ENCODE measurements at regions not wholly inside any gene's neighbourhood (a gene's known extent, or its start where the extent isn't known, plus 50 kb on each side); places are given as distances from the start of the nearest gene placed in this dataset.
A peak's percentile ranks its signal among the peaks of the same experiment; 100 is the strongest.

DNA sequence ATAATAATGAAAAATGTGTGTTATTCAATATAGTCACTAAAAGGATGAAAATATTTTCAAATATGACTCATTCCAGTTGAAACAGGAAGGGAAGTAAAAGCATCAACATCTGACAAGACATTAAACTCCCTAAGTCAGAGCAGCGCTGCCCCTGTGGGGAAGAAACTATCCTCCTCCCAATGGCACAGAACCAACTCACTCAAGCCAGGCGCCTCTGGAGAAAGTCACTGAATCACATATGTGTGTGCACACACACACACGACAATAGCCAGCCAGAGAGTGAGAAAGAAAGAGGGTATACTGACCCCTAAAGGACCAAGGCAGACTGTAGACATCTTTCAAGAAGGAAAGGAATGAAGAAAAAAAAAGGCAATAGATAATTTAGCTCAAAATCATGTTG is 126.9 kb downstream of the SETD4 start:
- no peak for DNase-seq

- DNase-seq = peak; percentile 29 to 38
Observed at GRCh38 chr21:35932232-35932911, 128.0 kb downstream of the SETD4 start.

DNA sequence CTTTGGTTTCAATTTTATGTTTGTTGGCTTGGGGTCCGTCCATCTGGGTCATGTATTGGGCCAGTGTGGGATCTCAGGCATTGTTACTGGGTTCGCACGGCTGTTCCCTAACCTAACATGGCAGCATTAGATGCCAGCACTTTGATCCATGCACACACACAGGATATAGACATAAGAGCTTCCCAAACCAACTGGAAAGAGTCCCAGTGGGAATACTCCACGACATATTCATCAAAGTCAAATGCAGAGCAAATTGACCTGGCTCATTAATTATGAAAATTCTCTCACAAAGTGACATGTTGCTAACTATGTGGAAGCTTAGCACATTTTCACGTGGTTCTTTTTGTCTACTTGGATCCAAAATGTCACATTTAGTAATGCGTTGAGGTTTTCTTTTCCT is 130.4 kb downstream of the SETD4 start:
- DNase-seq = no peak

DNA sequence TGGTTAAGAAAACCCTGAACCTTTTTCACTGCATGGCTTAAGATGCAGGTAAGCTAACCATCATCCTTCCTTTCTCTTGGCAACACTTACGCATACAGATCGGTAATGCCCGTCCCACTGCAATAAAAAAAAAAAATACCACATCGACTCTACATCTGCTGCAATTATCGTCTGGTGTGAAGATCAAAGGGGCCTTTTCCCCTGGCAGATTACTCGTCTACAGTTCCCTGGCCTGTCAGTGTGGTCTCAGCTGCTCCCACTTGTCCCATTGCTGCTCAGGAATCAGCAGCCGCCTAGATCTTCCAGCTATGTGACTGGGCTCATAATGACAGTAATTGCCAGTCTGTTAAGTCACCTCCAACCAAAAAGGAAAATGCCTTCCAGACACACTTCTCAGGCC is 133.1 kb downstream of the SETD4 start:
- DNase-seq = no peak

DNA sequence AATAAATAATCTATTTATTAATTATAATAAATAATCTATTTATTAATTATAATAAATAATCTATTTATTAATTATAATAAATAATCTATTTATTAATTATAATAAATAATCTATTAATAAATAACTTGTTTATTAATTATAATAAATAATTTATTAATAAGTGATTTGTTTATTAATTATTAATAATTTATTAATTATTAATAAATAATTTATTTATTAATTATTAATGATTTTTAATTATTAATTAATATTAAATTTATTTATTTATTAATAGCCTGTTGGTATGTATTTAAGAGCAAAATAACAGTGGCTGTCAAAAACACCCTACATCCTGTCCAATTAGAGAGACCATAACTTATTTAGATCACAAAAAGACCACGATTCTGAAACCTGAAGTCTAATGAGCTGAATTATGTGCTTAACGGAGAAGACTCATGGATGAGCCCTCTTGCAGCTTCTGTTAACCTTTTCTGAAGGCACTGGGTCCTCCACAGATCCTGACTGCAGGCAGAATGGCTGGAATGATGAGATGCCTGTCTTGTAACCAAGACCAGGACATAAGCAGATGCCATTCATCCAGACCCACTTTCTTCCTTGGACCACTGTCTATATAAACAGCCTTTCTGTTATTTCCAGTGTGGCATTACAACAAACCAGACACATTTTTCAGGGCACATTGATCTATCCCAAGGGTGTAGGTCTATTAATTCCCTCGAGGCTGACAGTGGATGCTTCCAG is 134.2 kb downstream of the SETD4 start:
- no peak for DNase-seq

DNA sequence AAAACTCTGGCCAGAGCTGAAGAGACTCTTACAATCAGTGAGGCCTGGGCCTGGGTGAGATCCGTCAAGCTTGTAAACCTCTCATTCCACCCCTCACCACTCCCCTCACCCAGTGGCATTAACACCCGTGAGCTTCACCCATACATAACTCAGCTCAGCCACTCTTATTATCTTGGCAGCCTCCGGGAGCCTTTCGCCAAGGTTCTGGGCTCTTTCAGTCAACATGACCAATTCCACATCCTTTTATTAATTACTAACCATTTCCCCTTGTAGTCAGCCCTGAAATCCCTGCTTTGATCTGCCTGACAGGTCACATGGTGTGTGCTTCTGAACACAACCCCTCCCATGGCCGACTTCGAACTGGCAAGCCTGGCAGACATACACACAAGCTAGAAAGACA is 134.8 kb downstream of the SETD4 start:
- peak in 1 of 2 experiments; percentile 20 for DNase-seq

DNA sequence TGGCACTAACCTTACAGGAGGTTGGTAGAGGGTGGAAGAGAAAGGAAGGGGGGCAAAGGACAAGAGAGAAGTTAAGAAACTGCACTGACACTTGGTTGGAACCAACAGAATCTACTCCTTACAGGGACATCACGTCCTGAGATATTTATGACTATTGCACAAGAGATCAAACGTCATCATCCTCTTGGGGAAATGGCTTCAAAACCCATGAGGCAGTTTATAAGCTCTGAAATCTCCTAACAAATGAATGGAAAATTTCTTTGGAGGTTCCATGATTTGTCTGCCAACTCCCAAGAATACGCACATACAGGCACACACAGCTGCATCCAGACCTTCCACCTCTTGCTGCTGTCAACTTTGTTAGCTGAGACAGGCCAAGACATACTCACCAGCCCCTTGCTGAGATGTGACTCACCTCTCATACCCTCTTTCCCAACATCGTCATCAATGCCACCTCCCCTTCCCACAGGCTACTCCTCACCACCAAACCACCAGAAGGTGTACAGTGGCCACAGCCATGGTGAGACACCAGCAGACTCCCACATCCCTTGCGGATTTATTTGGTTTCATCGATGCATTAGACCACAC is 135.5 kb downstream of the SETD4 start:
- DNase-seq = peak; percentile 36 to 44

DNA sequence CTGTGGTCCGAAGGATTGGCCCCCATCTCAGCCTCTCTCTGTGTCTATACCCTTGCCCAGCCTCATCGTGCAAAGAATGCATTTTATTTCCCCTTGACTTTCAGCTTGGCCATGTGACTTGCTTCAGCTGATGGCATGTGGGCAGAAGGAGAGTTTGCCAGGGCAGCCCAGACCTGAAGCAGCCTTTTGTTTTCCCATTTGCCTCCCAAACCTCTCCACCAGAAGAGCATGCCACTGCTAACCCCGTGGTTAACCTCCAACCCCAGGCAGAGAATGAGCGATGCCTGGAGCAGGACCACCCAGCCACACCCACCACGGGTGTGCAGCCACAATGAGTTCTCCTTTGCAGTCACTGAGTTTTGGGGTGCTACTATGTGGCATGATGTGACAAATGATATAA is 136.4 kb downstream of the SETD4 start:
- no peak for DNase-seq

GRCh38 chr21:35922618-35923017 is 137.7 kb downstream of the SETD4 start:
- DNase-seq = no peak

DNA sequence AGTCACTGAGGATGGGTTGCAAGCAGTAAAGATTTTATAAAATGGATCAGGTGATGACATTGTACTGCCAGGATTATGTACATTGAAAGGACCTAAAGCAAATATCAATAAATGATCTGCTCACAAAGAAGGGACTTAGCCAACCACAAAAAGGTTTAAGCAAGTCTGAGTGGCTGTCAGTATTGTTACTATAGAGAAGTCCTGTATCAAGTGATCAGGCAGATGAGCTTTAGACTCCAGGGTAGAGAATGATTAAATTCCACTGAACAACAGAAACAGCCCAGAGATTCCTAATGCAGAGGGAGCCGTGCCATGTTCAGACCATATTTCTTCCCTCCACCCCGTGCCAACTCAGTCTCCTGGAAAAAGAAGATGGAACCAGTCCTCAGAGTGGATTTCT is 138.9 kb downstream of the SETD4 start:
- DNase-seq = no peak

DNA sequence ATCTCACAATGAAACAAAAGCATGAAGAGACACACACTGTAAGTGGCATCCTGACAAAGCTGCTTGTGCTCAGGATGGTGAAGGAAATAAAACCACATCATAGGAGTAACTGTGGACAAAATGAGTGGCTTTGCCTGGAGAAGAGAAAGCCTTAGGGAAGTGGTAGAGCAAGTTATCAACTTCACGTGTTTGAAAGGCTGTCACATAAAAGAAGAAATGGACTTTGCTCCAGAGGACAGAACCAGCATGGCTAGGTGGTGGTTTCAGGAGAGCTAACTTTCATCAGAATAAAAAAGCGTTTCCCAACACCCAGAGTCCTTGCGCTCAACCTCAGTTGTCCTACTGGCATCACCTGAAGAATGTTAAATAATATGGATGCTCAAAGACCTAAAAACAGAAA is 139.9 kb downstream of the SETD4 start:
- DNase-seq = no peak

- no peak for DNase-seq
Observed at GRCh38 chr21:35915030-35915429, 145.3 kb downstream of the SETD4 start.

DNA sequence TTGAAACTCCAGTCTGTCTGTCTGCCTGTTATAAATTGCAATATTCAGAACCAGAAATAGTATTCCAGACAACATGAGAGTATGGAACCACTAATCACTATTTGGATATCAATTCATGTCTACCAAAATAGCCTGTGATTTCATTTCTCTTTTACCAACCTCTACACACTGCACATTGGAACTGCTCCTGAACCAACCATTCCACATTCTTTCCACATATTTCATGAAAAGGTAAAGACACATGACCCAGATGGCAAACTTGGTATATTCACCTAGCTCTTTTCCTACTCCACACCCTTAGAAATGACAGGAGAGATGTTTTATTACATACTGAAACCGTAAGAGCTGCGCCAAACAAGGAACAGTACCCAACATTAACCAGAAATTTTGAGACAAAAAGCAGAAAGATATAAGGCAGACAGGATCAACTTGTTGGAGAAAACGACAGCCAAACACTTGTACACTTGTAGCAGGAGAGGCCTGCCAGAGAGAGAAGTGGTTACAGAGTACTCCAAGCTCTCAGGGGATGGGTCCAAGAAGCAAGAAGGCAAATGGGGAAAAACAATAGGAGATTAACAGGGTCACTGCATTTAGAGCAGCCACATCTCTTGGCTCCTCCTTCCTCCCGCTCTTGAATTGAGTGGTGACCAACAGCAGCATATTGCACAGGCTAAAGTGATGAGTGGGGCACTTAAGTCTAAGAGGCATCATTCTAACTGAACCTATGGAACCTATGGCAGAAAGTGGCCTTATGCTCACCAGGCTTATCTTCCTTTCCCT is 148.7 kb downstream of the SETD4 start:
- DNase-seq = no peak

DNA sequence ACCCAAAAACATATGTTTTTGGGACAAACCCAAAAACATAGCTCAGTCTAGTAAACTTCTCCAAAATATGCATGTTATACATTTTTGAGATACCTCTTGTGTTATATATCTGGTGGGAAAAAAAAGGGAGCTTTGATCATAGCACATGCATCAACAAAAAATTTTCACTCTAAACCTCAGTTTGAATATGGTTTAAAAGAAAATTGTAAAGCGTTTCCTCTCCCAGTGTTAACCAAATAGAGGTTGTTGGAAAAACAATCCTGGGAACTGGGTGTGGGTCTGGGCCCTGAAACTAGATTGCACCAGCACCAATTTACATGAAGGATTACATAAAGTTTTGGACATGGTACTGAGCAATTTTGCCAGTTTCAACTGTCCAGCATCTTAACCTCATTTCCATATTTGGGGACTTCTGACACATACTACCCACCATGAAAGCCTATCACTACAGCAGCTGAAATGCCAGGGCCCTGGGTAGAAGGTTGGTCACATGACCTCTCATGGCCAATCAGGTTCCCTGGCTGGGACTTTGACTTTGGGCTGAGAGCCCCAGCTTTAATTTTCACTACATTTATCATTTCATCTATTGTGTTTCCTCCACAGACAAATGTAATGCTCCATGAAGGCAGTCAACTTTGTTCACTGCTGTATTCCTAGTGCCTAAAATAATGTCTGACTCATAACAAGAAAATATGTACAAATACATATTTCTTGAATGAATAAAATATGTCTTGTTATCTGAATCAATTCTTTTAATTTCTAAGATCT is 150.7 kb downstream of the SETD4 start:
- DNase-seq = no peak

- DNase-seq = no peak
Observed at GRCh38 chr21:35908311-35909078, 151.8 kb downstream of the SETD4 start.

DNA sequence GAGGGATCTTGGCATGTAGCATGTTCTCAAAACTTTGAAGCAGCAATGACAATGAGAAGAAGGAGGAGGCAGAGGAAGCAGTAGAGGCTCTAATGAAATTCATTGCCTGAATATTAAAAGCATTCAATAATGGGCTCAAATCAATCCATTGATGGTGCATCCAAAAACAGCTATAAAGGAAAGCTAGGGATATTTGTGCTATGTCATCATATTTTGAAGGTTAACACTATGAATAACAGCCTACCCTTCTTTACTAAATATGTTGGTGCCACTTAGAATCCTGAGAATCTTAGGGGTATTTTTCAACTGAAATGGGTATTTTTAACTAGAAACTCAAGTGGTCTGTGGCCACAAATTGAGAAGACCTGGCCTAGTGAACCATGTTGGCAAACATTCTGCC is 153.7 kb downstream of the SETD4 start:
- DNase-seq = no peak

DNA sequence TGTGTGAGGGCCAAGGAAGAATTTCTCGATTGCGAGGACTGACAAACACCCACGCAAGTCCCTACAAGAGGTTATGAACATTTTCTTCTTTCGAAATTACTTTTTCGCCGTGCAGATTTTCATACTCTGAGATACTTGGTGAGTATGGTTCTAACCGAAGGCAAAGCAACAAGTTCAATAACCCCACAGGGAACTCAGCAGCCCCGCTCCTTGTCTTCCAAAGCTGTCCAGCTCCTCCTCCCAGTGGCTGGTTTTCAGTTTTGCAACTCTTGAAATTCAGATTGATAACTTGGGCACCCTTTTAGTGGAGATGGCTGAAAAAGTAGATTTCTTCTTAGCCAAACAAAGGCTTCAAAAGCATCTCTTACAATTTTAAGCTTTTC is 154.4 kb downstream of the SETD4 start:
- no peak for DNase-seq

GRCh38 chr21:35905096-35905962 is 155.0 kb downstream of the SETD4 start:
- DNase-seq = no peak

GRCh38 chr21:35900539-35900938 is 159.8 kb downstream of the SETD4 start:
- DNase-seq = no peak

DNA sequence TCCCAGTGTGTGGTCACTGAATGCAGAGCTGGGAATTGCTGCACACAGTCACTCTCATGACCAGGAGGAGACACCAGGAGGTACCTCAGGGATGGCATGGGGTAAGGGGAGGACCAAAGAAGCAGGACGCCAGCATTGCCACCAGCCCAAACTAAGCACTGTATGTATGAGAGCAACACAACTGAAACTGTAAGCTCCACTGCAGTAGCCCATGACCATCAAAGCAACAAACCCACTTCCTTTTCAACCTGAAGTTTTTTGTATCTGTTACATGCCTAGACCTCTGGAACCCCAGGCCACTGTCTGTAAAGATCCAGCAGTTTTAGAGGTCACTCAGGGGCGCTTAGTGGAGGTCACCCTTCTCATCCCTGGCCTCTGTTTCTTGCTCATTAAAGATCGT is 164.3 kb downstream of the SETD4 start:
- no peak for DNase-seq

DNA sequence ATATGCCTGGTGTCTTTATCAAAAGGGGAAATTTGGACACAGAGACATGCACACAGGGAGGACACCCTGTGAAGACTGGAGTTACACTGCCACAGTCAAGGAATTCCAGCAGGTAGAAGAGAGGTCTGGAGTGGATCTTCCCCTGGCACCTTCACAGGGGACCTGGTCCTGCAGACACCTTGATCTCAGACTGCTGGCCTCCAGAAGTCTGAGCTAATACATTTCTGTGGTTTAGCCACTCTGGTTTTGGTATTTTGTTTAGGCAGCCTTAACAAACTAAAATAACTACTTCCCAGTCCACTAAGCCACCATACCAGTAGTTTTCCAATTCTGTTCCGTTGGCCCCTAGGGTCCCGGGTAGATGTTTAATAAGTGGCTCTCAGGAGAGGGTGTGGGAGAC is 164.7 kb downstream of the SETD4 start:
- no peak for DNase-seq
